ENCODE measurements at regions not wholly inside any gene's neighbourhood (a gene's known extent, or its start where the extent isn't known, plus 50 kb on each side); places are given as distances from the start of the nearest gene placed in this dataset.

DNA sequence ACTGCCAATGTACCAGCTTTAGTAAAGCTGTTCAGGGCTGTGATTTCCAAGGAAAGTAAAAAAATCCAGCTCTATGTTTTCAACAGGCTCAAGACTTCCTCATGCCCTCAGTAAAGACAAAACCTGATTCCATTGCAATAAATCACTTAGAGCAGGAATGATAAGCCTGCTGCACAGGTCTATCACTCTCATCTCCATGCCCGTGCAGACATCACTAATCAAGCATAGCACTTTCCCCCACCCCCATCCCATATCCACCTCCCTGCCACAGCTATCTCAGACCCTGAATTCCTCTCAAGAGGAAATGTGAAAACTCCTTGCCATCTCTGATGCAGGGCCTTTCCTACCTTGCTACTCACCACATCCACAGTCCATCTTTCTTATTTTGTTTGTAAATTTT lies 554.9 kb downstream of the MAFB start:
- TF ChIP-seq, protein P1, sequence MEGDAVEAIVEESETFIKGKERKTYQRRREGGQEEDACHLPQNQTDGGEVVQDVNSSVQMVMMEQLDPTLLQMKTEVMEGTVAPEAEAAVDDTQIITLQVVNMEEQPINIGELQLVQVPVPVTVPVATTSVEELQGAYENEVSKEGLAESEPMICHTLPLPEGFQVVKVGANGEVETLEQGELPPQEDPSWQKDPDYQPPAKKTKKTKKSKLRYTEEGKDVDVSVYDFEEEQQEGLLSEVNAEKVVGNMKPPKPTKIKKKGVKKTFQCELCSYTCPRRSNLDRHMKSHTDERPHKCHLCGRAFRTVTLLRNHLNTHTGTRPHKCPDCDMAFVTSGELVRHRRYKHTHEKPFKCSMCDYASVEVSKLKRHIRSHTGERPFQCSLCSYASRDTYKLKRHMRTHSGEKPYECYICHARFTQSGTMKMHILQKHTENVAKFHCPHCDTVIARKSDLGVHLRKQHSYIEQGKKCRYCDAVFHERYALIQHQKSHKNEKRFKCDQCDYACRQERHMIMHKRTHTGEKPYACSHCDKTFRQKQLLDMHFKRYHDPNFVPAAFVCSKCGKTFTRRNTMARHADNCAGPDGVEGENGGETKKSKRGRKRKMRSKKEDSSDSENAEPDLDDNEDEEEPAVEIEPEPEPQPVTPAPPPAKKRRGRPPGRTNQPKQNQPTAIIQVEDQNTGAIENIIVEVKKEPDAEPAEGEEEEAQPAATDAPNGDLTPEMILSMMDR (IDR thresholded peaks at IDR 0.05; ENCODE audit: insufficient read depth, low read length, poor library complexity, severe bottlenecking): no peak
- no peak for TF ChIP-seq EZH2phosphoT487 (conservative IDR thresholded peaks at IDR 0.05; ENCODE audit: low read length)

Data from SU-DHL-6 (cell line).